H9 (cell line): ENCODE measurements at regions not wholly inside any gene's neighbourhood (a gene's known extent, or its start where the extent isn't known, plus 50 kb on each side); places are given as distances from the start of the nearest gene placed in this dataset.

ENCODE experiments used
- DNase-seq: peaks from one replicate; pipeline ENCODE4 v3.0.0-alpha.2; 2017
- H2AFZ ChIP-seq: one replicate; pipeline ENCODE4 v1.6.1; 2013; ENCODE audit warnings: mild to moderate bottlenecking, low read length, control low read depth, moderate library complexity
- H2AK5ac ChIP-seq: 2 replicates; pipeline ENCODE4 v1.6.1; 2013; ENCODE audit warnings: low read length, control low read depth, mixed read lengths; ENCODE audit not compliant: insufficient read length
- H2BK120ac ChIP-seq: one replicate; pipeline ENCODE4 v1.6.1; 2013; ENCODE audit warnings: low read depth, mild to moderate bottlenecking, low read length, control low read depth, inconsistent platforms; ENCODE audit not compliant: poor library complexity, severe bottlenecking
- H2BK12ac ChIP-seq: 2 replicates; pipeline ENCODE4 v1.6.1; 2013; ENCODE audit warnings: low read length, control low read depth, mixed read lengths, low read depth; ENCODE audit not compliant: insufficient read length
- H2BK15ac ChIP-seq: 2 replicates; pipeline ENCODE4 v1.6.1; 2013; ENCODE audit warnings: low read depth, low read length, control low read depth
- H2BK20ac ChIP-seq: one replicate; pipeline ENCODE4 v1.6.1; 2013; ENCODE audit warnings: low read depth, mild to moderate bottlenecking, low read length, control low read depth, inconsistent platforms; ENCODE audit not compliant: poor library complexity, severe bottlenecking
- H2BK5ac ChIP-seq: 2 replicates; pipeline ENCODE4 v1.6.1; 2013; ENCODE audit warnings: low read length, control low read depth, mixed read lengths; ENCODE audit not compliant: insufficient read length
- H3K14ac ChIP-seq: 2 replicates; pipeline ENCODE4 v1.6.1; 2013; ENCODE audit warnings: low read length, control low read depth; ENCODE audit not compliant: insufficient read depth
- H3K18ac ChIP-seq: 2 replicates; pipeline ENCODE4 v1.6.1; 2013; ENCODE audit warnings: low read depth, mild to moderate bottlenecking, mixed read lengths, low read length, control low read depth; ENCODE audit not compliant: insufficient read length
- H3K23ac ChIP-seq: 2 replicates; pipeline ENCODE4 v1.6.1; 2013; ENCODE audit warnings: low read length, control low read depth, mixed read lengths, low read depth; ENCODE audit not compliant: insufficient read length
- H3K23me2 ChIP-seq: 2 replicates; pipeline ENCODE4 v1.6.1; 2013; ENCODE audit warnings: low read depth, mild to moderate bottlenecking, mixed read lengths, low read length, control low read depth; ENCODE audit not compliant: insufficient read length, poor library complexity, severe bottlenecking
- H3K27ac ChIP-seq: 2 replicates; pipeline ENCODE4 v1.5.1; 2013; ENCODE audit warnings: low read length, control low read depth, mixed read lengths, low read depth; ENCODE audit not compliant: insufficient read length
- H3K27me3 ChIP-seq: 2 replicates; pipeline ENCODE4 v1.6.1; 2013; ENCODE audit warnings: low read length, control low read depth, inconsistent platforms; ENCODE audit not compliant: insufficient read depth
- H3K4ac ChIP-seq: 2 replicates; pipeline ENCODE4 v1.6.1; 2013; ENCODE audit warnings: low read depth, mild to moderate bottlenecking, control low read depth, inconsistent platforms, low read length, moderate library complexity
- H3K4me1 ChIP-seq: 2 replicates; pipeline ENCODE4 v1.6.1; 2013; ENCODE audit warnings: low read length, control low read depth, inconsistent platforms; ENCODE audit not compliant: insufficient read depth
- H3K4me2 ChIP-seq: 2 replicates; pipeline ENCODE4 v1.6.1; 2013; ENCODE audit warnings: low read length, control low read depth, mixed read lengths; ENCODE audit not compliant: insufficient read length, insufficient read depth
- H3K56ac ChIP-seq: 2 replicates; pipeline ENCODE4 v1.6.1; 2013; ENCODE audit warnings: low read depth, mild to moderate bottlenecking, mixed read lengths, low read length, control low read depth; ENCODE audit not compliant: insufficient read length
- H3K79me1 ChIP-seq: 2 replicates; pipeline ENCODE4 v1.6.1; 2013; ENCODE audit warnings: low read depth, mild to moderate bottlenecking, moderate library complexity, low read length, control low read depth, inconsistent platforms; ENCODE audit not compliant: insufficient read depth, poor library complexity, severe bottlenecking
- H3K79me2 ChIP-seq: 2 replicates; pipeline ENCODE4 v1.6.1; 2013; ENCODE audit warnings: low read length, control low read depth, inconsistent platforms; ENCODE audit not compliant: insufficient read depth
- H3K9ac ChIP-seq: 2 replicates; pipeline ENCODE4 v1.6.1; 2013; ENCODE audit warnings: low read length, control low read depth, mixed read lengths; ENCODE audit not compliant: insufficient read length; ENCODE audit errors: extremely low read depth
- H3K9me3 ChIP-seq: one replicate; pipeline ENCODE4 v1.6.1; 2013; ENCODE audit warnings: low read depth, low read length, inconsistent platforms; ENCODE audit not compliant: control insufficient read depth
- H3T11ph ChIP-seq: one replicate; pipeline ENCODE4 v1.6.1; 2013; ENCODE audit warnings: mild to moderate bottlenecking, low read length, control low read depth, inconsistent platforms
- H4K20me1 ChIP-seq: one replicate; pipeline ENCODE4 v1.6.1; 2013; ENCODE audit not compliant: control insufficient read depth, insufficient read length, insufficient read depth
- H4K5ac ChIP-seq: 2 replicates; pipeline ENCODE4 v1.6.1; 2013; ENCODE audit warnings: low read depth, mild to moderate bottlenecking, mixed read lengths, low read length, control low read depth; ENCODE audit not compliant: insufficient read length
- H4K8ac ChIP-seq: replicated peaks from 2 replicates; pipeline ENCODE4 v1.6.1; 2013; ENCODE audit warnings: low read length, control low read depth, mixed read lengths, low read depth; ENCODE audit not compliant: insufficient read length
- H4K91ac ChIP-seq: 2 replicates; pipeline ENCODE4 v1.6.1; 2013; ENCODE audit warnings: low read depth, mild to moderate bottlenecking, moderate library complexity, mixed read lengths, low read length, control low read depth; ENCODE audit not compliant: insufficient read length
- H3K27ac Mint-ChIP-seq, 3 experiments: 2 replicates in 2 of 3; 3 replicates in 1 of 3; pipeline ENCODE4 v1.8.0; 2020 to 2021; ENCODE audit warnings: mixed read lengths in 3 of 3, mild to moderate bottlenecking in 1 of 3, moderate library complexity in 1 of 3
- H3K27me3 Mint-ChIP-seq: 2 replicates; pipeline ENCODE4 v1.8.0; 2021; ENCODE audit warnings: low read depth, mild to moderate bottlenecking, moderate library complexity, mixed read lengths
- H3K36me3 Mint-ChIP-seq, 3 experiments: 2 replicates in 2 of 3; 3 replicates in 1 of 3; pipeline ENCODE4 v1.8.0; 2020 to 2021; ENCODE audit warnings: low read depth in 3 of 3, mixed read lengths in 3 of 3; ENCODE audit not compliant: insufficient read depth in 1 of 3
- H3K4me1 Mint-ChIP-seq, 2 experiments: 2 replicates each; pipeline ENCODE4 v1.8.0; 2020; ENCODE audit warnings: mixed read lengths in 2 of 2
- H3K4me3 Mint-ChIP-seq, 2 experiments: 2 replicates in 1 of 2; 3 replicates in 1 of 2; pipeline ENCODE4 v1.8.0; 2020 to 2021; ENCODE audit warnings: mild to moderate bottlenecking in 2 of 2, mixed read lengths in 2 of 2, moderate library complexity in 1 of 2
- H3K9me3 Mint-ChIP-seq, 2 experiments: 2 replicates in 1 of 2; 3 replicates in 1 of 2; pipeline ENCODE4 v1.8.0; 2020; ENCODE audit warnings: mild to moderate bottlenecking in 2 of 2, mixed read lengths in 2 of 2, moderate library complexity in 1 of 2
- TF ChIP-seq, protein P1 (sequence below): fragments of 200-600 bp; sonication (generic); conservative IDR thresholded peaks from 3 replicates; pipeline ENCODE4 v1.8.0; 2021; ENCODE audit warnings: antibody characterized with exemption, mild to moderate bottlenecking

DNA sequence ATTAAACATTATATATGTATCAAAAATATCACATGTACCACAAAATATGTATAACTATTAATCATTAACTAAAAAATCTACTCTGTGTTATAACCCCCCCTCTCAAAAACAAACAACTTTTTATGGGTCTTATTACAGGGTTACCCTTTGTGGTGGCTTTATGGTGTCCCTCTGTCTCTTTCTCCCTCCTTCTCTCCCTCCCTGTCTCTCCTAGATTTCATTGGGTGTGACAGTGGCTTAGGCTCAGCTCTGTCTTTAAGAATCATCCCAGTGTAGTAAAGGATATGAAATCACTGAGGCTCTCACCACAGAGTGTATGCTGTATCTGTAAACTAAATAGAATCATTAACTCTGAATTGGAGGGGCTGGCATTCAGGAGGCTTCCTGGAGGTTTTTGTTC lies 93.7 kb downstream of the TDRD15 start:
- no peaks in the 10 kb centered on the region for H3K23me2 ChIP-seq
- H3K56ac ChIP-seq, result no peak overlapping the region
- Mint-ChIP-seq H3K27ac (no peak overlapping the region; a peak in 1 of 7 replicates), H3K4me1 (no peaks in the 10 kb centered on the region), H3K27me3 (no peaks in the 10 kb centered on the region; the same call in 1 of the 2 replicates), H3K36me3 (peaks cover 0 to 5% (median 2%) of the 10 kb centered on the region in 3 experiments; a peak in 3 of 7 replicates), H3K9me3 (peaks cover 5 to 8% of the 10 kb centered on the region in 2 experiments; a peak in 3 of 5 replicates), H3K4me3 (no peak overlapping the region)
- no peak overlapping the region for H3K23ac ChIP-seq
- H3K9me3 ChIP-seq, result no peaks in the 10 kb centered on the region
- no peak overlapping the region for H3T11ph ChIP-seq
- no peak overlapping the region for H2BK12ac ChIP-seq
- H3K4ac ChIP-seq, result no peak overlapping the region
- no peak overlapping the region for H2AFZ ChIP-seq
- H3K27ac ChIP-seq, result no peak overlapping the region
- no peaks in the 10 kb centered on the region for H3K79me1 ChIP-seq
- H3K4me1 ChIP-seq, result no peaks in the 10 kb centered on the region
- no peaks in the 10 kb centered on the region for H4K20me1 ChIP-seq
- no peak overlapping the region for H2BK15ac ChIP-seq
- no peak overlapping the region for H4K8ac ChIP-seq
- no peak overlapping the region for H4K91ac ChIP-seq
- H3K79me2 ChIP-seq, result no peaks in the 10 kb centered on the region
- no peak overlapping the region for H2BK120ac ChIP-seq
- H3K9ac ChIP-seq, result no peak overlapping the region
- no peak overlapping the region for H2BK5ac ChIP-seq
- H2BK20ac ChIP-seq, result no peak overlapping the region
- H3K14ac ChIP-seq, result no peak overlapping the region
- no peak overlapping the region for H4K5ac ChIP-seq
- TF ChIP-seq, protein P1, sequence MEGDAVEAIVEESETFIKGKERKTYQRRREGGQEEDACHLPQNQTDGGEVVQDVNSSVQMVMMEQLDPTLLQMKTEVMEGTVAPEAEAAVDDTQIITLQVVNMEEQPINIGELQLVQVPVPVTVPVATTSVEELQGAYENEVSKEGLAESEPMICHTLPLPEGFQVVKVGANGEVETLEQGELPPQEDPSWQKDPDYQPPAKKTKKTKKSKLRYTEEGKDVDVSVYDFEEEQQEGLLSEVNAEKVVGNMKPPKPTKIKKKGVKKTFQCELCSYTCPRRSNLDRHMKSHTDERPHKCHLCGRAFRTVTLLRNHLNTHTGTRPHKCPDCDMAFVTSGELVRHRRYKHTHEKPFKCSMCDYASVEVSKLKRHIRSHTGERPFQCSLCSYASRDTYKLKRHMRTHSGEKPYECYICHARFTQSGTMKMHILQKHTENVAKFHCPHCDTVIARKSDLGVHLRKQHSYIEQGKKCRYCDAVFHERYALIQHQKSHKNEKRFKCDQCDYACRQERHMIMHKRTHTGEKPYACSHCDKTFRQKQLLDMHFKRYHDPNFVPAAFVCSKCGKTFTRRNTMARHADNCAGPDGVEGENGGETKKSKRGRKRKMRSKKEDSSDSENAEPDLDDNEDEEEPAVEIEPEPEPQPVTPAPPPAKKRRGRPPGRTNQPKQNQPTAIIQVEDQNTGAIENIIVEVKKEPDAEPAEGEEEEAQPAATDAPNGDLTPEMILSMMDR, result no peak
- H3K18ac ChIP-seq, result no peak overlapping the region
- no peaks in the 10 kb centered on the region for H3K27me3 ChIP-seq
- no peak overlapping the region for H3K4me2 ChIP-seq
- DNase-seq, result no peak
- no peak overlapping the region for H2AK5ac ChIP-seq
